ENCODE measurements at regions not wholly inside any gene's neighbourhood (a gene's known extent, or its start where the extent isn't known, plus 50 kb on each side); places are given as distances from the start of the nearest gene placed in this dataset.

- no peaks in the 10 kb centered on the region for H3K27me3 ChIP-seq (ENCODE audit: control insufficient read depth, insufficient read depth, low read length)
- no peak for DNase-seq (ENCODE audit: low read depth)
- H3K36me3 ChIP-seq (ENCODE audit: control insufficient read depth, insufficient read depth, low read length) = no peaks in the 10 kb centered on the region
- no peak overlapping the region for H3K4me3 ChIP-seq (ENCODE audit: low read depth, low read length)
- TF ChIP-seq CTCF (IDR thresholded peaks at IDR 0.05; ENCODE audit: insufficient read depth, low read length, poor library complexity, severe bottlenecking) = no peak
Observed at GRCh38 chr18:42281851-42282250, 326.8 kb downstream of the PIK3C3 start.

- Histone ChIP-seq H3K36me3 (ENCODE audit: control insufficient read depth, insufficient read depth, low read length) (no peaks in the 10 kb centered on the region), H3K4me3 (ENCODE audit: low read depth, low read length) (no peak overlapping the region), H3K27me3 (ENCODE audit: control insufficient read depth, insufficient read depth, low read length) (no peaks in the 10 kb centered on the region)
- no peak for TF ChIP-seq CTCF (IDR thresholded peaks at IDR 0.05; ENCODE audit: insufficient read depth, low read length, poor library complexity, severe bottlenecking)
- DNase-seq (ENCODE audit: low read depth) = no peak
Observed at GRCh38 chr18:42287047-42287446, 332.0 kb downstream of the PIK3C3 start.

GRCh38 chr18:42288129-42288528, 333.1 kb downstream of the PIK3C3 start:
- H3K4me3 ChIP-seq (ENCODE audit: low read depth, low read length) = no peak overlapping the region
- no peak for DNase-seq (ENCODE audit: low read depth)
- TF ChIP-seq CTCF (IDR thresholded peaks at IDR 0.05; ENCODE audit: insufficient read depth, low read length, poor library complexity, severe bottlenecking) = no peak

GRCh38 chr18:42289526-42289925, 334.5 kb downstream of the PIK3C3 start:
- Histone ChIP-seq H3K4me3 (ENCODE audit: low read depth, low read length) (no peak overlapping the region), H3K27me3 (ENCODE audit: control insufficient read depth, insufficient read depth, low read length) (no peaks in the 10 kb centered on the region), H3K36me3 (ENCODE audit: control insufficient read depth, insufficient read depth, low read length) (no peaks in the 10 kb centered on the region)
- DNase-seq (ENCODE audit: low read depth) = no peak
- no peak for TF ChIP-seq CTCF (IDR thresholded peaks at IDR 0.05; ENCODE audit: insufficient read depth, low read length, poor library complexity, severe bottlenecking)

More at GRCh38 chr18:42288129-42288528, 333.1 kb downstream of the PIK3C3 start:
- no peaks in the 10 kb centered on the region for H3K36me3 ChIP-seq (ENCODE audit: control insufficient read depth, insufficient read depth, low read length)
- H3K27me3 ChIP-seq (ENCODE audit: control insufficient read depth, insufficient read depth, low read length) = no peaks in the 10 kb centered on the region

- H3K4me3 ChIP-seq (ENCODE audit: low read depth, low read length) = no peak overlapping the region
- TF ChIP-seq CTCF (IDR thresholded peaks at IDR 0.05; ENCODE audit: insufficient read depth, low read length, poor library complexity, severe bottlenecking) = no peak
- H3K27me3 ChIP-seq (ENCODE audit: control insufficient read depth, insufficient read depth, low read length) = no peaks in the 10 kb centered on the region
- DNase-seq (ENCODE audit: low read depth) = no peak
- H3K36me3 ChIP-seq (ENCODE audit: control insufficient read depth, insufficient read depth, low read length) = no peaks in the 10 kb centered on the region
Observed at GRCh38 chr18:42290318-42291307, 335.6 kb downstream of the PIK3C3 start.
